HEK293 (cell line): ENCODE measurements at regions not wholly inside any gene's neighbourhood (a gene's known extent, or its start where the extent isn't known, plus 50 kb on each side); places are given as distances from the start of the nearest gene placed in this dataset.

ENCODE experiments used
- CTCF ChIA-PET: fragments of 350-600 bp; formaldehyde crosslinking; extraction: SDS; loops from one replicate; lab custom pipeline; 2021; ENCODE audit warnings: antibody characterized with exemption; lab: Yijun Ruan, JAX
- POLR2A ChIA-PET: fragments of 300-600 bp; formaldehyde crosslinking; extraction: SDS; loops from one replicate; lab custom pipeline; 2020; ENCODE audit warnings: antibody characterized with exemption, inconsistent platforms; lab: Yijun Ruan, JAX
- H3K27ac ChIP-seq: fragments of 200-500 bp; sonication (Bioruptor generic); 2 replicates; pipeline ENCODE4 v1.5.1; 2014; ENCODE audit warnings: low read depth, low read length, control low read depth, inconsistent platforms; ENCODE audit errors: extremely low read depth
- H3K36me3 ChIP-seq, 2 experiments: fragments of 200-500 bp in 1 of 2; sonication (Bioruptor generic) in 1 of 2; 1 replicate in 1 of 2; 2 replicates in 1 of 2; pipeline ENCODE4 v1.5.1; 2014 to 2017; ENCODE audit warnings: inconsistent platforms in 2 of 2, low read length in 2 of 2; ENCODE audit not compliant: control insufficient read depth in 2 of 2, insufficient read depth in 1 of 2
- H3K4me1 ChIP-seq: fragments of 200-500 bp; sonication (Bioruptor generic); 2 replicates; pipeline ENCODE4 v1.5.1; 2014; ENCODE audit warnings: mild to moderate bottlenecking, low read length, inconsistent platforms; ENCODE audit not compliant: control insufficient read depth, insufficient read depth
- H3K4me3 ChIP-seq: 2 replicates; pipeline ENCODE4 v1.5.1; 2011; ENCODE audit warnings: low read depth, mild to moderate bottlenecking, control low read depth, low read length, moderate library complexity
- H3K9me3 ChIP-seq: fragments of 200-500 bp; sonication (Bioruptor generic); 2 replicates; pipeline ENCODE4 v1.5.1; 2014; ENCODE audit warnings: low read depth, low read length, inconsistent platforms; ENCODE audit not compliant: control insufficient read depth, insufficient read depth
- BCL11B ChIP-seq: fragments of 450-650 bp; formaldehyde crosslinking; IDR thresholded peaks from 2 replicates; pipeline ENCODE4 v1.5.1; 2016; ENCODE audit warnings: low read depth, missing biosample characterization, missing genetic modification characterization
- CTCF ChIP-seq: fragments of 450-650 bp; formaldehyde crosslinking; IDR thresholded peaks from 2 replicates; pipeline ENCODE4 v1.5.1; 2016; ENCODE audit warnings: missing biosample characterization, missing genetic modification characterization
- EGR2 ChIP-seq: fragments of 450-650 bp; formaldehyde crosslinking; IDR thresholded peaks from 2 replicates; pipeline ENCODE4 v1.5.1; 2016; ENCODE audit warnings: low read depth, missing biosample characterization, missing genetic modification characterization
- KLF17 ChIP-seq: fragments of 450-650 bp; formaldehyde crosslinking; IDR thresholded peaks from 2 replicates; pipeline ENCODE4 v1.5.1; 2016; ENCODE audit warnings: missing biosample characterization, missing genetic modification characterization
- OVOL3 ChIP-seq: fragments of 450-650 bp; formaldehyde crosslinking; IDR thresholded peaks from 2 replicates; pipeline ENCODE4 v1.5.1; 2016; ENCODE audit warnings: missing biosample characterization, missing genetic modification characterization
- PRDM1 ChIP-seq: fragments of 450-650 bp; formaldehyde crosslinking; IDR thresholded peaks from 2 replicates; pipeline ENCODE4; 2016; ENCODE audit warnings: missing biosample characterization, missing genetic modification characterization
- SETDB1 ChIP-seq: IDR thresholded peaks from one replicate; pipeline ENCODE4 v1.6.1; 2017; ENCODE audit warnings: mild to moderate bottlenecking, low read length, moderate library complexity, mixed read lengths; ENCODE audit not compliant: insufficient read length
- ZBTB8A ChIP-seq: fragments of 450-650 bp; formaldehyde crosslinking; IDR thresholded peaks from 2 replicates; pipeline ENCODE4 v1.5.1; 2016; ENCODE audit warnings: missing biosample characterization, missing genetic modification characterization
- ZFHX2 ChIP-seq: fragments of 450-650 bp; formaldehyde crosslinking; conservative IDR thresholded peaks from 2 replicates; pipeline ENCODE4 v1.5.1; 2016; ENCODE audit warnings: missing biosample characterization, missing genetic modification characterization
- ZNF362 ChIP-seq: fragments of 450-650 bp; formaldehyde crosslinking; IDR thresholded peaks from 2 replicates; pipeline ENCODE4 v1.5.1; 2016; ENCODE audit warnings: missing biosample characterization, missing genetic modification characterization
- ZNF416 ChIP-seq: fragments of 450-650 bp; formaldehyde crosslinking; IDR thresholded peaks from 2 replicates; pipeline ENCODE4 v1.5.1; 2016; ENCODE audit warnings: missing biosample characterization, missing genetic modification characterization
- ZNF426 ChIP-seq: fragments of 450-650 bp; formaldehyde crosslinking; IDR thresholded peaks from 2 replicates; pipeline ENCODE4 v1.5.1; 2017; ENCODE audit warnings: missing biosample characterization, missing genetic modification characterization, mild to moderate bottlenecking, inconsistent platforms, moderate library complexity
- ZNF48 ChIP-seq: fragments of 450-650 bp; formaldehyde crosslinking; IDR thresholded peaks from 2 replicates; pipeline ENCODE4 v1.5.1; 2016; ENCODE audit warnings: missing biosample characterization, missing genetic modification characterization
- ZNF529 ChIP-seq: fragments of 450-650 bp; formaldehyde crosslinking; IDR thresholded peaks from 2 replicates; pipeline ENCODE4 v1.5.1; 2017; ENCODE audit warnings: missing genetic modification characterization, missing biosample characterization; ENCODE audit not compliant: insufficient replicate concordance
- ZNF654 ChIP-seq: fragments of 450-650 bp; formaldehyde crosslinking; IDR thresholded peaks from 2 replicates; pipeline ENCODE4 v1.5.1; 2016; ENCODE audit warnings: low read depth, missing biosample characterization, missing genetic modification characterization
- TF ChIP-seq, protein P1 (sequence below): fragments of 450-650 bp; formaldehyde crosslinking; IDR thresholded peaks from 2 replicates; pipeline ENCODE4 v1.5.1; 2016; ENCODE audit warnings: missing biosample characterization, missing genetic modification characterization
- TF ChIP-seq, protein P2 (sequence below): fragments of 450-650 bp; formaldehyde crosslinking; IDR thresholded peaks from 2 replicates; pipeline ENCODE4 v1.5.1; 2016; ENCODE audit warnings: missing biosample characterization, missing genetic modification characterization
- TF ChIP-seq, protein P3 (sequence below): fragments of 450-650 bp; formaldehyde crosslinking; IDR thresholded peaks from 2 replicates; pipeline ENCODE4 v1.5.0; 2017; ENCODE audit warnings: missing biosample characterization, missing genetic modification characterization, borderline replicate concordance

GRCh38 chr5:99765011-99765410, 770.2 kb upstream of the FAM174A start:
- Histone ChIP-seq H3K4me3 (no peak overlapping the region), H3K4me1 (0 out of 2 replicates have a peak, but pooled peaks cover 2% of the 10 kb centered on the region), H3K9me3 (no peaks in the 10 kb centered on the region), H3K36me3 (no peaks in the 10 kb centered on the region), H3K27ac (no peak overlapping the region)
- TF ChIP-seq CTCF (tag by site-specific recombination): no peak
- TF ChIP-seq, protein P1, sequence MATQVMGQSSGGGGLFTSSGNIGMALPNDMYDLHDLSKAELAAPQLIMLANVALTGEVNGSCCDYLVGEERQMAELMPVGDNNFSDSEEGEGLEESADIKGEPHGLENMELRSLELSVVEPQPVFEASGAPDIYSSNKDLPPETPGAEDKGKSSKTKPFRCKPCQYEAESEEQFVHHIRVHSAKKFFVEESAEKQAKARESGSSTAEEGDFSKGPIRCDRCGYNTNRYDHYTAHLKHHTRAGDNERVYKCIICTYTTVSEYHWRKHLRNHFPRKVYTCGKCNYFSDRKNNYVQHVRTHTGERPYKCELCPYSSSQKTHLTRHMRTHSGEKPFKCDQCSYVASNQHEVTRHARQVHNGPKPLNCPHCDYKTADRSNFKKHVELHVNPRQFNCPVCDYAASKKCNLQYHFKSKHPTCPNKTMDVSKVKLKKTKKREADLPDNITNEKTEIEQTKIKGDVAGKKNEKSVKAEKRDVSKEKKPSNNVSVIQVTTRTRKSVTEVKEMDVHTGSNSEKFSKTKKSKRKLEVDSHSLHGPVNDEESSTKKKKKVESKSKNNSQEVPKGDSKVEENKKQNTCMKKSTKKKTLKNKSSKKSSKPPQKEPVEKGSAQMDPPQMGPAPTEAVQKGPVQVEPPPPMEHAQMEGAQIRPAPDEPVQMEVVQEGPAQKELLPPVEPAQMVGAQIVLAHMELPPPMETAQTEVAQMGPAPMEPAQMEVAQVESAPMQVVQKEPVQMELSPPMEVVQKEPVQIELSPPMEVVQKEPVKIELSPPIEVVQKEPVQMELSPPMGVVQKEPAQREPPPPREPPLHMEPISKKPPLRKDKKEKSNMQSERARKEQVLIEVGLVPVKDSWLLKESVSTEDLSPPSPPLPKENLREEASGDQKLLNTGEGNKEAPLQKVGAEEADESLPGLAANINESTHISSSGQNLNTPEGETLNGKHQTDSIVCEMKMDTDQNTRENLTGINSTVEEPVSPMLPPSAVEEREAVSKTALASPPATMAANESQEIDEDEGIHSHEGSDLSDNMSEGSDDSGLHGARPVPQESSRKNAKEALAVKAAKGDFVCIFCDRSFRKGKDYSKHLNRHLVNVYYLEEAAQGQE (tag by site-specific recombination): peak; percentile 29; the same call in 1 of the 2 replicates
- ChIA-PET POLR2A (no interaction called here), CTCF (no interaction called here)

DNA sequence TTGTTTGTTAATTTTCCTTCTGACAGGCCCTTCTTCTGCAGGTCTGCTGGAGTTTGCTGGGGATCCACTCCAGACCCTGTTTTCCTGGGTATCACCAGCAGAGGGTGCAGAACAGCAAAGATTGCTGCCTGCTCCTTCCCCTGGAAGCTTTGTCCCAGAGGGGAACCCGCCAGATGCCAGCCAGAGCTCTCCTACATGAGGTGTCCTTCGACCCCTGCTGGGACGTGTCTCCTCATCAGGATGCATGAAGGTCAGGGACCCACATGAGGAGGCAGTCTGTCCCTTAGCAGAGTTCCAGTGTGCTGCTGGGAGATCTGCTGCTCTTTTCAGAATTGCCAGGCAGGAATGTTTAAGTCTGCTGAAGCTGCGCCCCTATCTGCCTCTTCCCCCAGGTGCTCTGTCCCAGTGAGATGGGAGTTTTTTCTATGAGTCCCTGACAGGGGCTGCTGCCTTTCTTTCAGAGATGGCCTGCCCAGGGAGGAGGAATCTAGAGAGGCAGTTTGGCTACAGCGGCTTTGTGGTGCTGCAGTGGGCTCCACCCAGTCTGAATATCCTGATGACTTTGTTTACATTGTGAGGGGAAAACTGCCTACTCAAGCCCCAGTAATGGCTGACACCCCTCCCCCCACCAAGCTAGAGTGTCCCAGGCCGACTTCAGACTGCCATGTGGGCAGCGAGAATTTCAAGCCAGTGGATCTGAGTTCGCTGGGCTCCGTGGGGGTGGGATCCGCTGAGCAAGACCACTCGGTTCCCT, 772.0 kb upstream of the FAM174A start:
- no peaks in the 10 kb centered on the region for H3K36me3 ChIP-seq
- ChIA-PET POLR2A (no interaction called here), CTCF (interaction anchor here (0.6 to 2.3 kb wide), 3 partner anchors 10 to 531 kb away, joined by 3 to 5 read pairs (median 3); no protein-coding TSS in a partner anchor)
- 0 out of 2 replicates have a peak, but pooled peaks cover 2% of the 10 kb centered on the region for H3K4me1 ChIP-seq
- TF ChIP-seq ZBTB8A: no peak
- peak; percentile 36 for TF ChIP-seq ZNF654 (tag by site-specific recombination)
- TF ChIP-seq BCL11B (tag by site-specific recombination): no peak
- H3K9me3 ChIP-seq: no peaks in the 10 kb centered on the region
- no peak overlapping the region for H3K27ac ChIP-seq
- no peak overlapping the region for H3K4me3 ChIP-seq

DNA sequence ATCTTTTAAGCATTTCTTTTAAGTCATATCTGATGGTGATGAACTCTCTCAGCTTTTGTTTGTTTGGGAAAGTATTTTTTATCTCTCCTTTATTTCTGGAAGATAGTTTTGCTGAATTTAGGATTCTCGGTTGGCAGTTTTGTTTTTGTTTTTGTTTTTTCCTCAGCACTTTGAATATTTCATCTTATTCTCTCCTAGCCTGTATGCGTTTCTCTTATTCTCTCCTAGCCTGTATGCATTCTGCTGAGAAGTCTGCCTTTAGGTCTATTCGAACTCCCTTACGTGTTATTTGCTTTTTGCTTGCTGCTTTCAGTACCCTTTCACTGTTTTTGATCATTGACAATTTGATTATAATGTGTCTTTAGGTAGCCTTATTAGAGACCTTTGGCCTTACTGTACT, 787.8 kb upstream of the FAM174A start:
- POLR2A ChIA-PET: no interaction called here
- TF ChIP-seq EGR2 (tag by site-specific recombination) (no peak), SETDB1 (peak; percentile 91), ZNF48 (no peak), ZNF426 (no peak), ZFHX2 (tag by site-specific recombination) (no peak), ZNF362 (no peak), PRDM1 (tag by site-specific recombination) (0 out of 2 replicates have a peak, but pooled peaks have one; percentile 6), ZNF529 (no peak), KLF17 (no peak), ZNF416 (tag by site-specific recombination) (no peak), OVOL3 (tag by site-specific recombination) (no peak), BCL11B (tag by site-specific recombination) (no peak)
- TF ChIP-seq, protein P2, sequence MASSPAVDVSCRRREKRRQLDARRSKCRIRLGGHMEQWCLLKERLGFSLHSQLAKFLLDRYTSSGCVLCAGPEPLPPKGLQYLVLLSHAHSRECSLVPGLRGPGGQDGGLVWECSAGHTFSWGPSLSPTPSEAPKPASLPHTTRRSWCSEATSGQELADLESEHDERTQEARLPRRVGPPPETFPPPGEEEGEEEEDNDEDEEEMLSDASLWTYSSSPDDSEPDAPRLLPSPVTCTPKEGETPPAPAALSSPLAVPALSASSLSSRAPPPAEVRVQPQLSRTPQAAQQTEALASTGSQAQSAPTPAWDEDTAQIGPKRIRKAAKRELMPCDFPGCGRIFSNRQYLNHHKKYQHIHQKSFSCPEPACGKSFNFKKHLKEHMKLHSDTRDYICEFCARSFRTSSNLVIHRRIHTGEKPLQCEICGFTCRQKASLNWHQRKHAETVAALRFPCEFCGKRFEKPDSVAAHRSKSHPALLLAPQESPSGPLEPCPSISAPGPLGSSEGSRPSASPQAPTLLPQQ (tag by site-specific recombination): no peak
- TF ChIP-seq, protein P3, sequence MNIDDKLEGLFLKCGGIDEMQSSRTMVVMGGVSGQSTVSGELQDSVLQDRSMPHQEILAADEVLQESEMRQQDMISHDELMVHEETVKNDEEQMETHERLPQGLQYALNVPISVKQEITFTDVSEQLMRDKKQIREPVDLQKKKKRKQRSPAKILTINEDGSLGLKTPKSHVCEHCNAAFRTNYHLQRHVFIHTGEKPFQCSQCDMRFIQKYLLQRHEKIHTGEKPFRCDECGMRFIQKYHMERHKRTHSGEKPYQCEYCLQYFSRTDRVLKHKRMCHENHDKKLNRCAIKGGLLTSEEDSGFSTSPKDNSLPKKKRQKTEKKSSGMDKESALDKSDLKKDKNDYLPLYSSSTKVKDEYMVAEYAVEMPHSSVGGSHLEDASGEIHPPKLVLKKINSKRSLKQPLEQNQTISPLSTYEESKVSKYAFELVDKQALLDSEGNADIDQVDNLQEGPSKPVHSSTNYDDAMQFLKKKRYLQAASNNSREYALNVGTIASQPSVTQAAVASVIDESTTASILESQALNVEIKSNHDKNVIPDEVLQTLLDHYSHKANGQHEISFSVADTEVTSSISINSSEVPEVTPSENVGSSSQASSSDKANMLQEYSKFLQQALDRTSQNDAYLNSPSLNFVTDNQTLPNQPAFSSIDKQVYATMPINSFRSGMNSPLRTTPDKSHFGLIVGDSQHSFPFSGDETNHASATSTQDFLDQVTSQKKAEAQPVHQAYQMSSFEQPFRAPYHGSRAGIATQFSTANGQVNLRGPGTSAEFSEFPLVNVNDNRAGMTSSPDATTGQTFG (tag by site-specific recombination): no peak
- Histone ChIP-seq H3K4me1 (no peaks in the 10 kb centered on the region), H3K27ac (no peak overlapping the region), H3K4me3 (no peak overlapping the region), H3K9me3 (no peaks in the 10 kb centered on the region), H3K36me3 (no peaks in the 10 kb centered on the region)
- CTCF ChIA-PET: interaction anchor here (0.5 kb wide), 1 partner anchor 106 kb away, joined by 4 read pairs; no protein-coding TSS in a partner anchor
